Activated CD8-positive, alpha-beta memory T cell treated with anti-CD3 and anti-CD28 coated beads, Interleukin-2, amount 50 U/mL, for 4 hours (primary cell): ENCODE measurements at regions not wholly inside any gene's neighbourhood (a gene's known extent, or its start where the extent isn't known, plus 50 kb on each side); places are given as distances from the start of the nearest gene placed in this dataset.

Source experiments
- DNase-seq: peaks from one replicate; pipeline ENCODE4 v3.0.0-alpha.2; 2020

DNA sequence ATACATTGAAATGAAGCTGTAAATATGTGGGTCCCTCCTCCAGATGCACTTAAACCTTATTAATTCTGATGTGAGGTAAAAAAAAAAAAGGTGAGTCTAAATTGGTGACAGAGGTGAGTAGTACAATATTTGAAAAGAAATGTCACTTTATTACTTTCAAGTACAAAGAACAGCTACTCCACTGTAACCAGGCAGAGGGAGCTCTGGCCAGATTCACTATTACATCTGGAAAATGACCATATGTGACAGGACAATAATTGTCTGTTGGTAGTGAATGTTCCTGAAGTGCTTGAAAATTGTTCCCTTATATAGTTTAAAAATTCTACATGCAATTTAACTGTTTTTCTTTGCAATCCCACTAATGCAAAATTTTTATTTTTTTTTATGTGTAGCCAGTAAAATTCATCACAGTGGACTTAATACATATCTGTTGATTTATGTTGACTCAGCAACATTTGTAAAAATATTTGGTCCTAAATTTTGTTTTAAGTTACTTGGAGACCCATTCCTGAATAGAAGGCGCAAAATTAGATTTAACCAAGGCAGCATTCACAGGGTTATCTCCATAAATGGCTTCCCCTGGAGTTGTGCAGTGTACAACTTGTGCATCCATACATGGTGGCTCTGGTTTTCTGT is 231.9 kb upstream of the TBC1D5 start:
- no peak for DNase-seq

DNA sequence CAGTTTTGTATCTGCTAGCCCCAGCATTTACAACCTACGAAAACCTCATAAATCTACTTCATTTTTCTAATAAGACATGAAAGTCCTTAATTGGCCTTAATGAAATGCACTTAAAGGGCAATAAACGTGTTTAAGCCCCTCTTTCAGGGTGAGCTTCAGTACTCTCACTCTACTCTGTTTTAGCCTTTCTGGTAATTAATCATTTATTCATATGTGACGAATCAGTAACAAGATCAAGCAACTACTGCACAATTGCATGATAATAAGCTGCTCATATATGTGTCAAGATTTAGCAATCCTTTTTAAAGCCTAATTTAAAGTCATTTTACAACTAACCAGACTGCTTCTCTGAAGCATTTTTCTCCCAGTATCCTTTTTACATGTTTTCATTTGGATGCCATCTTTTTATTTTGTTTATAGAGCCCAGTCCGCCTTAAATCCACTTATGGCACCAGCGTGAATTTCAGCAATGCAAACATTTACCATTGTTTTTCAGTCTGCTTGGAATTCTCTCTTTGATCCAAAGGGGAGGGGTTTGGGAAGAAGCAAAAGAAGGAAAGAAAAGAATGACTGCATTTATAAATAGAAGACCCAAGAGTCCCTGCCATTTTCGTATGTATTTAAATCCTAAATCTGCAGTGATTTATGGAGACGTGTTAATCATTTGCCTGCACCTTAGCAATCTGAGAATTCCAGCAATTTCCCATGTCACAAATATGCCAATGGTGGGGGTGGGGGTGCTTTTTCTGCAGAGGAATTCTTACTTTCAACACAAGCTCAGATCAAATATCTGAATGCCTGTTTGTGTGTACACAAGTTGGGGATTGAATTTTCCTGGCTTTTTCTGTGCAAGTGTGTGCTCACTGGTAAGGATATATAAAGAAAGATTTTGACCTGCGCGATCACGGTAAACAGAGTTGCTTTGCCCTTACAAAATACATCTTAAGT is 230.8 kb upstream of the TBC1D5 start:
- no peak for DNase-seq

DNA sequence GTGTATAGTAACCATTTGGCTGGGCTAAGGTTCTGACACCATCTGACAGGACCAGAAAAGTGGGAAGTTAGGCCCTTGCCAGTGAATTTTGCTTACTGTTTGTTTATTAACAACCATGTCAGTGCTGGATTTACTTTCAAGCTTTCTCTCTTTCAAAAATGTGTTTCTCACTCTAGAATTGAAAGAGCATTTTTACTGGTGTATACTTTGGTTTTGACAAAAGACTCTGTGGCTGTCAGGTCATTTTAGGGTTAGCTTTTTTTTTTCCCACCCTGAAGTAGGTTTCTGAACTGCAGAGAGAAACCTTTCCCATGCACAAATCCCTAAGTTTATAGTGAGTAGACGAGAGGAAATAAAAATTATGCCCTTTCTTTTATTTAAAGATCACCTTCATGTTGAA is 230.0 kb upstream of the TBC1D5 start:
- no peak for DNase-seq

DNA sequence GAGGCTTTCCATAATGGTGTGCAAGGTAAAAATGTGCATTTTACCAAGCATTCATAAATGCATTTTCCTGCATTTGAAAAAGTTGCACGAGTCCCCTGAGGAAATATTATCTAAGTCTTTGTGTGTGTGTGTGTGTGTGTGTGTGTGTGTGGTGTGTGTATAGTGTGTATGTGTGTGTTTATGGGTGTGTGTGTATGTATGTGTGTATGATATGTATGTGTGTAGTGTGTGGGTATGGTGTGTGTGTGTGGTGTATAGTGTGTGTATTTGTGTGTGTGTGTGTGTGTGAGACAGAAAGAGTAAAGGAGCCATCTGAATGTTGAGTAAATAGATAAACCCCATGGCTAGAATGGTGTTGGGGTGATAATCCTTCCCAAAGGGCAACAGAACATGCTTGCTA is 229.6 kb upstream of the TBC1D5 start:
- DNase-seq, result no peak

DNA sequence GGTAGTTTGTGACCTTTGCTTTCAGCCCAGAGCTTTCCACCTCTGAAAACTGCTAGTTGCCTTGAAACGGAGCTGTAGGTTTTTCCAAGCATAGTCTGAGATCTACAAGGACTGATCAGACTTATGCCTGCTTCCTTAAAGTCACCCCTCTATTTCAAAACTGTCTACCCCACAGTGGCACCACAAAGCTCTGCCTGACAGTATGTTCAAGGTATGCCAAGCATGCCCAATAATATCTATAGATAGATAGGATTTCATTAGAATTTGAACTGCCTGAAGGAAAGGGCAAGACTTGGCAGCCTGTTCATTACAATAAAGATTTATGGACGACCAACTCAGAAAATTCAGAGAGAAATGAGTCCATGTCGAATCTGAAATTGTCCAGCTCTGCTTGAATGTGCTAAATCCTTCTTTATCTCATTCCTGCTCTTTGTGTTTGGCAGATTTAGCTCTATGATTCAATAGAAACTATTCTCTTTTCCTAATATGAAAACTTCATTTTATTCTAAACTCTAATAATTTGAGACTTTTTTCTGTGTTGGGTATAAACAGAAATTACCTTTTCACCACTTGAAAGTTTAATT is 227.6 kb upstream of the TBC1D5 start:
- DNase-seq, result no peak

DNA sequence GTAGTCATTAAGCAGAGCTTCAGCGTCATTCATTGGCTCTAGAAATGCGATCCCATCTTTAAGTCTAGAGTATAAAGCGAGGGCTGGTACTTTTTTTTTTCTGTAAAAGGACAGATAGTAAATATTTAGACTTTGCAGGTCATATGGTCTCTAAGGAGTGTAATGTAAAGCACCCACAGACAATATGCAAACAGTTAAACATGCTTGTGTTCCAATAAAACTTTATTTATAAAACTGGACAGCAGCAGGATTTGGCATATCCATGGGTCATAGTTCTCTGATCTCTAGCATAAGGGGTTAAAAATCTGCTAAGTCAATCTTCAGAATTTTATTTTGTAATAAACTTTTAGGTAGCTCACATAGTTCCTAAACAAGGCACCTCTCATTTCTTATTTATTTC is 226.8 kb upstream of the TBC1D5 start:
- no peak for DNase-seq

DNA sequence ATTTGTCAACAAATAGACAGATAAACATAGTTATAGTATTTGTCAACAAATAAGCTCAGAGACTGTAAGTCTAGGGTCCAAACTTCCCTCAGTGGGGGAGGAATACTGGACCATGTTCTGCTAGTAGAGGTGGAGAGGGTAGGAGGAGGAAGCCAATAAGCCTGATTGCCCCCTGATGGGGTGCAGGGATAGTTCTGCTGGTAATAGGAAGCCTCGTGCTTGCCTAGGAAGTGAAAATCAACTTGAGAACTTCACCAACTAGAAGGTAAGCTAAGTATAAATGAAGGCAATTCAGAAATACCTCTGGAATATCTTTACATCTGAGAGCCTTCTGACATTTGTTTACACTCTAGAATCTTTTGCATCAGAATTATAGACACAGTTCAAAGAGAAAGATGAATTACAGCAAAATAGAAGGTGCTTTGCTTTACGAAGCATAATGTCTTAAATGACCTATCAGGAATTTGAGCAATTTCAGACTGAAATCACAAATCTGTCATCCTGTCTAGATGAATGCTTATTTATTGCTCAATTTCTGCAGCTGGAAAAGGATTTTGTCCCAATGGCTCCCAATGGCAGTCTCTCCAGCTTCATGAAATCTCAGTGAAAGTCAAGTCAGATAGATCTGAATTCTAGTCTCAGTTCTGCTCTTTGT is 225.6 kb upstream of the TBC1D5 start:
- no peak for DNase-seq

DNA sequence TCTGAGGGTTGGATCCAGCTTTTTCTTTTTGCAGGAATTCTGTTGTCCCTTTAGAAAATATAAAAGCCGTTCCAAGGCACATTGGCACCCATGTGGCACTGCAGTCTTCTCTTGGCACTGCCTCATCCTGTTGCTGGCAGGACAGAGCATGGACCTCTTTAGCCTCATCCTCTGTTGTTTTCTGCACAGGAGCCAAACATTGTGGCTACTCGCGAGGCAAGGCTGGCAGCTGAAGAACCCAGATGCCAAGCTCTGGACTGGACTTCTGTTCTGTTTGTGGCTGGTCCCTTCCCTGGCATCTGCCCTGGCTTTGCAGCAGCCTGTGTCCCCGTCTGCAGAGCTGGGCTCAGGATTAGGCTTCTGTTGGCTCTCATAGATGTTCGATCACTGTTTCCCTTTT is 224.7 kb upstream of the TBC1D5 start:
- no peak for DNase-seq

DNA sequence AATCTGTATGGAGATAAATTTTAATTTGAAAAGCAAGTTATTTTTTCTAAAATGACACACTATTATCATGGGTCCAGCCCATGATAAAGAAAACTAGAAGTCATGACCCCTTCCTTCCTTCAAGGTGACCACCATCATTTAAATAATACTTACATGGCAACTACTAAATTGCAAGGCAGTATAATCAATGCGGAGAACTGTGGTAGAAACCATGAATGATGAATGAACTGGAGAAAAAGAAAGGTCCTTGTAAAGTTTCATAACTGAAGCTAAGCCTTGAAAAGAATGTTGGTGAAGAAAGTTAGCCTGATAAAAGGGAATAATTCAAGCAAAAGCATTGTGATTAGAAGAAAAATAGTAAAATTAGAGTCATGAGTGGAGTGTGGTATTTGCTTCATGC is 222.9 kb upstream of the TBC1D5 start:
- no peak for DNase-seq

DNA sequence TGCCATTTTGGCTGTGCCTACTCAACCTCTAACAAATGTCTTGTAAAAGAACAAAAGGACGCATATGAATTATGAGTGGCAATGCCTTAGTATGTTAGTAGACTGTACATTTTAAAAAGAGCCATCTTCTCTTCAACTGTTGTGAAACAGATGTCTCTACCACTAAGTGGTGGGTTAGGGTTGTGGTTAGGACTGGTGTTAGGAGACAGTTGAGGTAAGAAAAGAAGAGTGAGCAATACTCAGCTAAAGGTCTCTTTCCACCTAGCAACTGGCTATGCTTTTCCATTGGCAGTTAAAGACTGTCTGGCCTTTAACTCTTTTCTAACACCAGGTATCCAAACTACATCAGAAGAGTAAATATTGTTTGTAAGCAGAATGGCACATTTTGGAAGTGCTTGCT is 221.7 kb upstream of the TBC1D5 start:
- DNase-seq, result no peak

DNA sequence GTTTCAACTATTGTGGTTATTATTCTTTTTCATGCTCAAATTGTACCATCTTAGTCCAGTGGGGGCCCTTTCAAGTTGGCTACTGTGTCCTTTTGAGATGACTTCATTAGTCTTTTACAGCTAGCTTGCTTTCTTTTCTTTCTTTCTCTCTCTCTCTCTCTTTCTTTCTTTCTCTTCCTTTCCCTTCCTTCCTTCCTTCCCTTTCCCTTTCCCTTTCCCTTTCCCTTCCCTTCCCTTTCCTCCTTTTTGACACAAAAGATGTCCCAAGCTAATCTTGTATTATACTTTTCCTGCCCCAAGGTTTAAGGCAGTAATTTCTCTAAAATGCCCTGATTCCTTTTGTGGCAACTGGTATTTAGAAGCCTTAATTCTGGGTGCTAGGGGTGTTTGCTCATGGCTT is 213.0 kb upstream of the TBC1D5 start:
- DNase-seq, result no peak

DNA sequence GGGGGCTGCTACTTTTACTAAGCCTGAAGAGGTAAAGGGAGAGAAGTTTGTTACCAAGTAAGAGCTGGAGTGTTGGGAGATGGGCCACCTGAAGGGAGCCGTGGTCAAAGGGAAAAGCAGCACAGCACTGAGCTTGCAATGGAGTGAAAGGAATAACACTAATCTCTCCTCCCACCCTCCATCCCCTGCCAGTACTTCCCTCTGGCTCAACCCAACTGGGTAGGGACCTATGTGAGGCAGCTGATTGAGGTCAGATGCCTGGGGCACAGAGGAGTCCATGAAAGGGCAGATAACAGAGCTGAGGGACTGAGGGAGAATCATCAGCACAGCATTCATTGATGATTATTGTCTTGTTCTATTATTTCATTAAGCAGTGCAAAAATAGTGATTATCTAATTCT is 212.4 kb upstream of the TBC1D5 start:
- DNase-seq, result no peak

DNA sequence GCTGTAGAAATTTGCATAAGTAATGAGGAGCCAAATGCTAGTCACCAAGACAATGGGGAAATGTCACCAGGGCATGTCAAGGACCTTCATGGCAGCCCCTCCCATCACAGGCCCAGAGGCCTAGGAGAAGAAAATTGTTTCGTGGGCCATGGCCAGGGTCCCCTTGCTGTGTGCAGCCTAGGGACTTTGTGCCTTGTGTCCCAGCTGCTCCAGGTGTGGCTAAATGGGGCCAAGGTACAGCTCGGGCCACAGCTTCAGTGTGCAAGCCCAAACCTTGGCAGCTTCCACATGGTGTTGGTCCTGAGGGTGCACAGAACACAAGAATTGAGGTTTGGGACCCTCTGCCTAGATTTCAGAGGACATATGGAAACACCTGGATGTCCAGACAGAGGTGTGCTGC is 208.8 kb upstream of the TBC1D5 start:
- no peak for DNase-seq

DNA sequence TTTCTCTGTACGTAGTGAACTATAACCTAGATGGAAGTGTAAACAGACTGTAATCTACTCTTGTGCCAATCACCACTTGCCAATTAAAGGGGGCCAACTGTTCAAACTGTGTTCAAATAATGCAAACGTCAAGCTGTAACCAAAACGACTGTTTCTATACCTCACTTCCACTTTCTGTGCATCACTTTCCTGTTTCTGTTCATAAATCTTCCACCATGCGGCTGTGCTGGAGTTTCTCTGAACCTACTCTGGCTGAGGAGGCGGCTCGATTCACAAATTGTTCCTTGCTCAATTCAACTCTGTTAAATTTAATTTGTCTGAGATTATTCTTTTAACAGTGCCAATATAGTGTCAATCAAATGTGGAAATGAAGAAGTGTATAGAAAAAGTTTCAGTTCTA is 206.7 kb upstream of the TBC1D5 start:
- no peak for DNase-seq

DNA sequence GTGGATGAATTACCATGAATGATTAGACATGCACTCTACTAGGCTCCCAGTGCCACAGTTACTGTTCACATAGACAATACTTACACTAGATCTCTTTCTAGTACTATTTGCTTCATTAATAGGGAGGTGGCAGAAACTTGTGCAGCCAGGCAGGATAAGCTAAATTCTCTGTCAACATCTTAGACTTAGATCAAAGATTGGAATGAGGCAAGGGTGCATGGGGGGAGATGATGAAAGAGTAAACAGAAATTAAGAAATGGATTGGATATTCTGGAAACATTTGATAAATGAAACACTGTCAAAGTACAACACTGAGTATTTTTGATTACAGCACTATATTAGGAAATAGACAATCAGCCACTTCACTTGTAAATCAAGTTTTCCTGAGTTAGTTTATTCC is 205.4 kb upstream of the TBC1D5 start:
- no peak for DNase-seq

DNA sequence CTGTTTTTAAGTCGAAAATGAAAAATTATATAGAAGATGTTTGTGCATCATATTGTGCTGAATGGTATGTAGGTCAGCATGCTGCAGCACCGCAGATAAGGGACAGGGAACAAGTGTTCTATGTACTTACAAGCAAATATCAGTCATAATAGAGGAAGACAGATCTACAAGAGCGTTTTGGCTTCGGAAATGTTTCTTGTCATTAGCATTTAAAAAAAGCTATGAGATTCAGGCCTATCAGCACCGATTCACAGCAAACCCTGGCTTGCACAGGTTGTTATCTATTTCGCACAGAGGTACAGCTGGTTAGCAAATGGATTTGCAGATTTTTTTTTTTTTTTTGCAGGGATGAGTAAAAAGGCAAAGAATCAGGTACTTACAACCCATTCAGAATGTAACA is 204.2 kb upstream of the TBC1D5 start:
- DNase-seq, result no peak

DNA sequence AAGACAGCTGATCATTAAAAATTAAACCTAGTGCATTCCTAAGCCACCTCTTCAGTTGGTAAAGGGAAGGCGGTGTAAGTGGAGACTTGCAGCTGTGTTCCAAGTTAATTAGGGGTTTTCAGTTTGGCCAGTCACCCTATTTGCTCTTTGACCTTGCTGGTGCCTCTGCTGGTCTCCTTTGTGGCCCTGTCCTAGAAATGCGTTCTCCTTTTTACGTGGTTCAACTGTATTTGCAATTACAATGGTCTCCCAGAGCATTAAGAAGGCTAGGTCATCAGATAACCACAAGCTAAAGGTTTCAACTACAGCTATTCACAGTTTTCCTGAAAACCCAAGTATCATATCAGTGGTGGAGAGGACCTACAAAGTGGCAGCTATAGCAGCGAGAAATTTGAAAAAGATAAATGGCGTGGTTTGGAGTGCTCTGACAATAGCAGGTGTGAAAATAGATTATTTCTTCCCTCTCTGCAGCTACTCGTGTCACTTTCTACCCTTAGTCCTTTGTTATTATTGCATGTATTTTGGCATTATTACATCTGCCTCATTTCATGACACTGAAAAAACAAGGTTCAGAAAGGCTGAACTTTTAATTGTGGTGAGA is 203.5 kb upstream of the TBC1D5 start:
- no peak for DNase-seq

DNA sequence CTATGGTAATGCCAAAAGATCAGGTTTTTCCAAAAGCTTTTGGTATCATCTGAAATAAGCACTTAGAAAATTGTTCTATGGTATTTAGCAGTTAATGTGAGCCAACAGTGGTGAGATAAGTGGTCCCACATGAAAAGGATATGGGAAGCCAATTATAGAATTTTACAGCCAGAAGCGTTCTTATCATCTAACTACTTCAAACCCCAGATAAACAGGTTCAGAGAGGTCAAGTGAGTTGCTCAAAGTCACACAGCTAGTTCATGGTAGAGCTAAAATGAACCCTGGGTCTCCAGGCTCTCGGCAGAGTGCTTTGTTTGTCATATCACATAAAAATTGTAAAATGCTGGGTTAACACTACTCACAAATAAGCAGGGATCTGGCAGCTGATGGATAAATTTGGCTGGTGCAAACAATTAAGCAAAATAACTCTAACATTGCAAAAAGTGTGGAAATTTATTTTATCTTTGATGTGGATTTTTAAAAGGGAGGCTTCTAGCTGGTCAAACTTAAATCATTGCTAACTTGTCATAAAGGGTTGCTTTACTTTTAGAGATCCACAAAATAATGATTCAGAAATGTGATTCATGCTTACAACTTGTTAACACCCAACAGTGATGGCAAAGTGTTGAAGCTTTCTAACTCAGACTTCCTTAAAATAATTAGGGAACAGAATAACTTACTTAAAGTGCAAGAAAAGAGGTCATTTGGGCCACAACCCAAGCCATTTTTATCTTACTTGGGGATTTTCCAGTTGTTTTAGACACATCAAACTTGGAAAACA is 202.8 kb upstream of the TBC1D5 start:
- DNase-seq, result no peak

DNA sequence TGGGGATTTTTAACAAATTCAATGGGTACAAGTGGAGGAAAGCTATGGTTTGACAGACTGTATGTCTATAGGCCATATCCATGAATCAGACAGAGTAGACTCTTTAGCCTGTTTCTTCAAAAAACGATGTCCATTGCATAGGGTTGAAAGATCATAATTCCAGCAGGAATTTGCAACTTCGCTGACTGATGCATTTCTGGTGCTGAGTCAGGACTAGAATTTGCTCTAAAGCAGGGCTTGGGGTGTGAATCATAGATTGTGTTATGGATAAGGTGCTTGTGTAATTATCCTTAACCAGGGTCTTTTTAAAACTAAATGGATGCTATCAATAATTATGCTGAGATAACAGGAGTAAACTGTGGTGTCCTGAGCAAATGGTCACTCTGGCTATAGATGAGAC is 200.4 kb upstream of the TBC1D5 start:
- no peak for DNase-seq

DNA sequence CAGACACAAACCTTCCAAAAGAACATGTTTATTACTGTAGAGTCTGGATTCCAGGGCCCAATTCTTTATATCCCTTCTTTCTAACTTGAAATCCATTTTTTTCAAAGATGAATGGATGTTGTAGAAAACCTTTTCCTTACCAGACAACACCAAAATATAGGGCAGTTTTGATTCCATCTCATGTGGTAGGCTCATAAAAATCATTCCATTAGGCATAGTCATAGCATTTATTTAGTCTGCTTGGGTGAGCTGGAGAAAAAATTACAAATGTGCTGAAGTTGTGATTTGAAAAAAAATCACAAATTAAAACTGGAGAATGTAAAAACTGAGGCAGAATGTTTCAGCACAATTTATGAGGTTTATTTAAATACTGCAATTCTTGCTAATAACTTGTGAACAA is 199.3 kb upstream of the TBC1D5 start:
- no peak for DNase-seq

DNA sequence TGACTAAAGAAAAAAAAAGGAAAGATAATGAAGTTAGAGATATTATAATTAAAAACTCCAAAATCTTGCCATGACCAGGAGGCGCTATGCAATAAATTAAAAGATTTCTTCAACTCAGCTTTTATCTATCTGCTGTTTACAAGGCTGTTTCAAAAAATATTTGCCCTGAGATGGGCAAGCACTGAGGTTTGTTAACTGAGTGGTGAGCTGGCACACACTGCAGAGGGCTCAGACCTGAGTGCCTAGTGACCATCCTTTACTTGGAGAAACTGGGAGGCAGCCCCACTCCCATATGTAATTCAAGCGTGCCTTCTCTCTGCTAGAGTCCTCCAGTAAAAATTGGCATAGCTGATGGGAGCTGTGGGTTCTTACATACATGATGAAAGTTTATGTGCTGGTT is 198.7 kb upstream of the TBC1D5 start:
- DNase-seq, result no peak

DNA sequence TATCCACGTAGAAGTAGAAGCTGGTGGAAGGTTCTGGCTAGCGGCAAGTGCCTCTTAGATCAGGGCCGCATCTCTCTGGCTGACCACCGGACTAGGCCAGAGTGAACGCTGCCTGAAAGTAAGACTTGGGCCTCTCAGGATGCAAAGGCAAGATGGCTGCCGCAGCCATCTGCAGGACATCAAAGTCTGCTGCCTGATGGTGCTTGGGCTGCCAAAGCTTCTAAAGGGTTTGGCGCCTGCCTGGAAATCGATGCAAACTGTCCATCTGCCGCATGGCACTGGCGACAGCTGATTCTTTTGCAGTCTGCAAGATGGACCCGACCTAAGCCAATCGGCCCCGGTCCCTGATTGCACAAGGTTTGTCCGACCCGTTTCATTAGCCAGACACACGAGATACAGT is 196.7 kb upstream of the TBC1D5 start:
- DNase-seq, result no peak

DNA sequence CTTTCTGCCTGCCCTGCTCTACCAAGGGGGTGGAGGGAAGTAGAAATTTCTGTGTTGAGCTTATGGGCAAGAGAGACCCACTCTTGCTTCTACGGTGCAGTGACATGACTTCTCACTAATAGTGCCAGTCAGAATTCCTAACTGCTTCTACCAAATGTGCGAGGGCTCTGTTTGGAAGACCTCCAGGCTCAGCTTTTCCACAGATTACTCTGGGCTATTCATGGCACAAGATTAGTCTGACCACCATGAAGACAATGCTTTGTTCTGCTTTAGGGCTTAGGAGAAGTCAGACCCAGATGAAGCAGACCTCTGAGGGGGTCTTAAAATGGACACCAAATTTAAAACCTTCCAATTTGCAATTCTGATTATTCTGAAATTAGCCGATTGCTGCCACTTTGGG is 195.9 kb upstream of the TBC1D5 start:
- no peak for DNase-seq
